ENCODE measurements at regions not wholly inside any gene's neighbourhood (a gene's known extent, or its start where the extent isn't known, plus 50 kb on each side); places are given as distances from the start of the nearest gene placed in this dataset.

DNA sequence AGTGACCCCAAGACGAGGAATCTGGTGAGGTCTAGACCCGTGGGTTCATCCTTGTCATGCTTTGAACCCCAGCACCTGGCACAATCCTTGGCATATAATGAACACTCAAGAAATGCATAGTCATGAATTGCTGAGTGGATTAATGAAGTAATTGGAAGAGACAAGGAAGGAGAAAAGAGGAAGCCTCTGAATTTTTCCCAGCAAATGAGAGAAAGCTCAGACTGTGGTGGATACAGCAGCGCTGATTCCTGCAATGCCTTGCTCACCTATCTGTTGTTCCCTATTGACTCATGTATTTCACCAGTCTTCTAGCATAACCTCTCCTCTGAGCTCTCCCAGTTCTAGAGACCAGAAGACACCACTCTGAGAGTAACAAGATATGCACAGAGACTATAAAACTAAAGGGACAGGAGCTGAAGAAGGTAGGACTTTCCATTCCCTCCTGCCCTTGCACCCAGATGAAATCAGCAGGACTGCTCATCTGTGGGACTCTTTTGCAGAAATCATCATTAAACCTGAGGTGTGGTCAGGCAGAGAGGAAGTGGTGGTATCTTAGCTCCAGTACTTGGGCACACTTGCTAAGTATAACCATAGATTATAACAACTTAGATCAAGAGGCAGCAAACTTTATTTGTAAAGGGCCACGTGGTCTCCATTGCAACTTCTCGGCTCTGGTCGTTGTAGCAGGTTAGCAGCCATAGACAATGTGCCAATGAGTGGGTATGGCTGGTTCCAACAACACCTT is 102.8 kb downstream of the MAF start:
- no peak for DNase-seq

- DNase-seq, result no peak
Measured at GRCh38 chr16:79493911-79494310, 106.6 kb downstream of the MAF start.

- no peak for DNase-seq
Measured at GRCh38 chr16:79492036-79492435, 108.5 kb downstream of the MAF start.

- DNase-seq, result no peak
Measured at GRCh38 chr16:79485020-79485419, 115.5 kb downstream of the MAF start.

- DNase-seq, result no peak
Measured at GRCh38 chr16:79484237-79484636, 116.3 kb downstream of the MAF start.

DNA sequence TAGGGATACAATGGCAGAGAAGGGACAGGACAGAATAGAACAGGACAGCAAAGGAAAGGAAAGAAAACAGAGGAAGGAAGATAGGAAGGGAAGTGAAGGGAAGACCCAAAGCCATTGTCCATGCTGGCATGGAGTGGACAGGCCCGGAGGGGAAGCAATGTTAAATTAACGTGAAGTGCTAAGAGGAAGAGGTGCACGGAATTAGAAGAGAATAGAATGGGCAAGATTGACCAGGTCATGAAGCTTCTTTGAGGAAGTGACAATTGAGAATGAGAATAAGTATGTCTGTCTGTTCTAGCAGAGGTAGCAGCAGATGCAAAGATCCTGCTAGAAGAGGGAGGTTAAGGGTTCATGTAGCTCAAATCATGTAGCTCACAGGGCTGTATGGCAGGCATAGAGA is 117.2 kb downstream of the MAF start:
- no peak for DNase-seq

DNA sequence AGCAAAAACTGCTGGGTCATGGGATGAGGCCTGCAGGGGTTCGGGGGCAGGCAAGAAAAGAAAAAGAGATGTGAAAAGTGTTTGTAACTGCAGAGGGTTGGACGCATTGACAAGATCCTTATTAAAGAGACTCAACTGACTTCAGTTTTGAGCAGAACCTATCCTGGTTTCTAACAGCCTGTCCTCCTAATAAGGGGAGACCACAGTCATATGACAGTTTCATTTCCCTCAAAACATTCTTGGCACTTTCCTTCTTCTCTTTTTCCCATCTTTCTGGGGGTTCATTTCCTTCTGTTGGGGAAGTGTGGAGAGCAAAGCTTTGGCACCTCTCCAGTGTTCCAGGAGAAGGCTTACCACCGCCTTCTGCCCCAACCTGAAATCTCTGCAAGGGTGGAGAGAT is 118.5 kb downstream of the MAF start:
- no peak for DNase-seq

DNA sequence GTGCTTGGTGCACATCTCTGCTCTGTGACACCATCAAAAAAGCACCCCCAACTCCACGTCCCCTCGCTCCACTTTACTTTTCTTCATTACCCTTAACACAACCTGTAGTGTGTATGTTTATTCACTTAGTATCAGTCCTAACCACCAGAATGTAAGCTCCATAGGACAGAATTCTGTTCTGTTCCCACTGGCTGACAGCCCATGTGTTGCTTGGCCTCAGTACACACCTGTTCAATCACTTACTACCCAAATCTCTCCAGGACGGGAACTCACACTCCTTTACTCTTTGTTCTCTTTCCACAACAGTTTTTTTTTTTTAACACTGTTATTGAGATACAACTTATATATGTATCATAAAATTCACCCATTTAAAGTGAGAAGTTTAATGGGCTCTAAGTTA is 119.6 kb downstream of the MAF start:
- DNase-seq, result no peak

- DNase-seq, result no peak
Measured at GRCh38 chr16:79480056-79480455, 120.5 kb downstream of the MAF start.

DNA sequence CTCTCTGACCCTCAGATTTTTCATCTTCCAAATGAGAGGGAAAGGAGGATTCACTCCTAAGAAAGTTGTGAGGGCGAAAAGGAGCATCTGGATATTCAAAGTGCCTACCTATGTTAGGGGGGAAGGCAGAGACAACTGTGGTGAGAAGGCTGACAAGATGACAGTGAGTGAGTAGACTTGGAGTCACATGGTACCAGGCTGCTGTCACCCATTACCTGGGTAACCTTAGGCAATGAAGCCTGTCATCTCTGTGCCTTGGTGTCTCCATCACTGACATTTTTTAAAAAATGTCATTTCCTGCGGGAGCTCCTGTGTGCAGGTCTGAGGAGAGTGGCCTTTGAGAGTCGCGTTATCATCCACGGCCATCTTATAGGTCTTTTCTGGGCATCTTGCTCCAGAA is 124.0 kb downstream of the MAF start:
- DNase-seq, result no peak

- DNase-seq, result no peak
Measured at GRCh38 chr16:79475841-79476240, 124.7 kb downstream of the MAF start.

GRCh38 chr16:79473456-79473855 is 127.1 kb downstream of the MAF start:
- DNase-seq, result no peak

- DNase-seq, result no peak
Measured at GRCh38 chr16:79472426-79472825, 128.1 kb downstream of the MAF start.

- DNase-seq, result no peak
Measured at GRCh38 chr16:79469999-79470398, 130.5 kb downstream of the MAF start.

- DNase-seq, result no peak
Measured at GRCh38 chr16:79468631-79469030, 131.9 kb downstream of the MAF start.

DNA sequence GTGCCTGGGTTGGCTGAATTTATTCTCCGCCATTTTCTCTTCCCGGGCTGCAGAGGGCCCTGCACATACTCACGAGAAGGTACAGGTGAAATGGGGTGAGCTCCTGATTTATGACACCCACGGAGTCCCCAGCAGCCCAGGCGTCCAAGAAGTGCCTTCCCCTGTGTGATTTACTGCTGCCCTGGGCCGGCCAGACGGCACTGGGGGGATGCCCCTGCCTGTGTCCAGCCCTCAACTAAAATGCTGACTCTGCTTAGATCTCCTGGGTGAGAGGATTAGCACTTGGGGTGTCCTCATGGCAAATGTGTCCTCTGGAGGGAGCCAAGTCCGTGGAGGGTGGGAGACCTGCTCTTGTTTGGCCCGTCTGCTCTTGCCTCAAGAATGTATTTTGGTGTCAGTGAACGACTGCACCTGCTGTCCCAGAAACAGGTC is 132.4 kb downstream of the MAF start:
- DNase-seq, result no peak

- no peak for DNase-seq
Measured at GRCh38 chr16:79466111-79466510, 134.4 kb downstream of the MAF start.

- DNase-seq, result no peak
Measured at GRCh38 chr16:79463841-79464240, 136.7 kb downstream of the MAF start.

DNA sequence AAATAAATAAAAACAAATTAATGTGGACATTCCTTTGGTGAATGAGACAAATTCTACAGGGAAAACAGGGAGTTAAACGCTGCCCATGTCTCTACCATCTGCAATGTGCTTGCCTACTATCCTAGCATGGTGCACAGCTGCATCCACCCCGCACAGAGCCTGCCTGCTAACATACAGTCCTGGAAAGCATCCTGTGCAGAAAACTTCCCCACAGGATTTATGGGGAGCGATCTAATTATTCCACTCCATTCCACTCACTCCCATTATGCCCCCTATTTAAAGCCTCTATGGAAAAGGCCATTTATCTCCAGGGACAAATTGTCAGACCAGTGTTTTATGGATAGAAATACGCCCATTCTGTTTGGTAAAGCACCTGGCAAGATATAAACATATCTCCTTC is 144.5 kb downstream of the MAF start:
- DNase-seq, result no peak

DNA sequence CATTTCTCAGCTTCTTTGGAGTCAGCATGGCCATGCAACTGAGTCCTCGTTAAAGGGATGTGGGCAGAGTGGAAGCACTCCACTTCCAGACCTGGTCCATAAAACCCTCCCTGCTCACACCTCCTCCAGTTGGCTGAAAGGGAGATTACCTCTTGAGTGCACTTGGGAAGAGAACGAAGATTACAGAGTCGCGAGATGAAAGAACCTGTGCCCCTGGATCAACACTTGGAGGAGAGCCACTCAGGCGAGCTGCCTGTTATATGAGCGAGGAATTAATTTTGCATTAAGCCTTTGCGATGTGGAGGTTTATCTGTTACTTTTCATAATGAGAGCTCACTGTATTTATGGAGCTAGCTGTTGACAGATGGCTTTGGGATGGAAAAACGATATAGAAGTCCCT is 147.9 kb downstream of the MAF start:
- no peak for DNase-seq

- DNase-seq, result no peak
Measured at GRCh38 chr16:79451196-79451816, 149.2 kb downstream of the MAF start.

GRCh38 chr16:79449900-79450299 is 150.6 kb downstream of the MAF start:
- DNase-seq, result no peak

DNA sequence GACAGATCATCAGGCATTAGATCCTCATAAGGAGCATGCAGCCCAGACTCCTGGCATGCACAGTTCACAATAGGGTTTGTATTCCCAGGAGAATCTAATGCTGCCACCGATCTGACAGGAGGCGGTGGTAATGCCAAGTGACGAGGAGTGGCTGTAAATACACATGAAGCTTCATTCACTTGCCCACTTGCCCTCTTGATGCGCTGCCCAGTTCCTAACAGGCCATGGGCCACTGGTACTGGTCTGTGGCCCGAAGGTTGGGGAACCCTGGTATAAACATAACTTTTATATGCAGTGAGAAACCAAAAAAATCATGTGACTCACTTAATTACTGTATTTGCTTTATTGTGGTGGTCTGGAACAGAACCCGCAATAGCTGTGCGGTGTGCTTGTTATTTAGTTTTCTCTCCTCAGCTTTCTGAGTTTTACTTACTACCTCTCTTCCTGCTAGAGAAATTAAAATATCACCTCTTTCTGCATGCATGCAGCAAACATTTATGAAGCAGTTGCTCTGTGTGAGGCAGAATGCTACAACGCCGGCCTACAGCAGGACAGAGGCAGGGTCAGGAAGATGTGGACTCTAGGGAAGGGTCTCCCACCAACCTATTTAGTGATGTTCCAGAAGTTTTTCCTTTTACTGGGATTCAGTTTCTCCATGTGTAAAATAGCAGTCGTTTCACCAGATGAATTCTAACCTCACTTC is 151.3 kb downstream of the MAF start:
- no peak for DNase-seq

GRCh38 chr16:79444572-79444971 is 156.0 kb downstream of the MAF start:
- DNase-seq, result no peak
